ENCODE measurements at regions not wholly inside any gene's neighbourhood (a gene's known extent, or its start where the extent isn't known, plus 50 kb on each side); places are given as distances from the start of the nearest gene placed in this dataset.

DNA sequence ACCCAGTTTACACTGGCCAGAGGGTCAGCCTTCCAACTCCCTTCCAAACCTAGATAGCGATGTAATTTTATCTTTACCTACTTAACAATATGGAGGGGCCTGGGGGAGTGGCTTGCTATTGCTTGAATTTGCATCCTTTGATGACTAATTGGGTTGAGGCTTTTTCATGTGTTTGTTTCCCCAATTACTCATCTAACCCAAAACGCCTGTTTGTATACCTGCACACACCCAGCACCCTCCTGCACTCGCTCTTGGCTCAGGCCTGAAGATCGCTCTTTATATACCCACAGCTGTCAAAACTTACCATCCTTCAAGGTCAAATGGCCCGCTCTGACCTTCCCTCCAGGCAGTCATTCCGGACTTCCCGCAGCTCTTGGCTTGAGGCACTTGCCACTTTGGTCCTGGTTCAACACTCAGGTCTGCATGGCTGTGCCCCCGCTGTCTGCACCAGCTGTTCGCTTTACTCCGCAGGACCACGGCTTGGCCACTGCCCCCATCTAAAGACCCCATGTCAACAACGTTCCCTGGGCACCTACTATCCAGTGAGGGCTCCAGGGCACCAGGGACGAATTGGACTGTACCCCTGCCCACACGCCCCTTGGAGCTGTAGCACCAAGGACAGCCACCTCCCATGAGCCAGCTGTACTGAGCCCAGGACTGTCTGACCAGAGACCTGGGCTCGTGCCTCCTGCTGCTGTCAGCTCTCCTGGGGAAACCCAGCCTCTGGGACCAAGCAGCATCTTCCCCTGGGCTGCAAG is 76.1 kb upstream of the ADAMTS2 start:
- peaks cover 8% of the 10 kb centered on the region for H3K27me3 Mint-ChIP-seq
- no peaks in the 10 kb centered on the region for H3K4me1 Mint-ChIP-seq
- ATAC-seq (ENCODE audit: low read depth) (no peak), DNase-seq (no peak)
- intact Hi-C loops (cut with micrococcal nuclease) = no loop called here
- CTCF ChIA-PET = no interaction called here
- H3K36me3 Mint-ChIP-seq (ENCODE audit: low read depth) = no peaks in the 10 kb centered on the region
- POLR2A ChIA-PET = no interaction called here
- no peak overlapping the region for H3K27ac Mint-ChIP-seq
- no peaks in the 10 kb centered on the region for H3K9me3 Mint-ChIP-seq
- no peak overlapping the region for H3K4me3 Mint-ChIP-seq
- no peak for TF ChIP-seq CTCF (IDR thresholded peaks at IDR 0.05)

- H3K9me3 Mint-ChIP-seq = no peaks in the 10 kb centered on the region
- H3K4me3 Mint-ChIP-seq = no peak overlapping the region
- H3K27me3 Mint-ChIP-seq = peaks cover 14% of the 10 kb centered on the region
- ATAC-seq (ENCODE audit: low read depth) (no peak), DNase-seq (no peak)
- intact Hi-C loops (cut with micrococcal nuclease) = no loop called here
- CTCF ChIA-PET = no interaction called here
- POLR2A ChIA-PET = no interaction called here
- no peaks in the 10 kb centered on the region for H3K36me3 Mint-ChIP-seq (ENCODE audit: low read depth)
- H3K27ac Mint-ChIP-seq = no peak overlapping the region
- no peak for TF ChIP-seq CTCF (IDR thresholded peaks at IDR 0.05)
- H3K4me1 Mint-ChIP-seq = no peaks in the 10 kb centered on the region
These were observed 75.2 kb upstream of the ADAMTS2 start for GRCh38 chr5:179420476-179420875.

DNA sequence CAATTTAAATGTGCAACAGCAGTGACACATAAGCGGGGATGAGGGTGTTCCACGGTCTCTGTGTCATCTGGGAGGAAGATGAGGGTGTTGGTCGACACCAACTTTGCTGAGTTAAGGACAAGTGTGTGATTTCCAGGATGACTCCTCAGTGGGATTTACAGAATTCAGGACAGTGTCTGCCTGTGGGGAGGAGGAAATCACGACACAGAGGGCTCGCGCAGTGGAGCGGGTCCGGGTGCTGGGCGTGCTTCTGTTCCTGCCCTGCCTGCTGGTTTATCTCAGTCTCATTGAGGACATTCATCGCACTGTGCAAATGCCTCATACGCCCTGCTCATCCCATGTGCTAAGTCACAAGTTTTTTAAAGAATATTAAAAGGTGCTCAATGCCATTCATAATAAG is 73.7 kb upstream of the ADAMTS2 start:
- Mint-ChIP-seq H3K27me3 (peaks cover 14% of the 10 kb centered on the region), H3K9me3 (no peaks in the 10 kb centered on the region), H3K27ac (no peak overlapping the region), H3K36me3 (ENCODE audit: low read depth) (no peaks in the 10 kb centered on the region), H3K4me1 (no peaks in the 10 kb centered on the region), H3K4me3 (no peak overlapping the region)
- ChIA-PET CTCF (no interaction called here), POLR2A (no interaction called here)
- intact Hi-C loops (cut with micrococcal nuclease) = no loop called here
- ATAC-seq (ENCODE audit: low read depth) (no peak), DNase-seq (no peak)
- no peak for TF ChIP-seq CTCF (IDR thresholded peaks at IDR 0.05)

DNA sequence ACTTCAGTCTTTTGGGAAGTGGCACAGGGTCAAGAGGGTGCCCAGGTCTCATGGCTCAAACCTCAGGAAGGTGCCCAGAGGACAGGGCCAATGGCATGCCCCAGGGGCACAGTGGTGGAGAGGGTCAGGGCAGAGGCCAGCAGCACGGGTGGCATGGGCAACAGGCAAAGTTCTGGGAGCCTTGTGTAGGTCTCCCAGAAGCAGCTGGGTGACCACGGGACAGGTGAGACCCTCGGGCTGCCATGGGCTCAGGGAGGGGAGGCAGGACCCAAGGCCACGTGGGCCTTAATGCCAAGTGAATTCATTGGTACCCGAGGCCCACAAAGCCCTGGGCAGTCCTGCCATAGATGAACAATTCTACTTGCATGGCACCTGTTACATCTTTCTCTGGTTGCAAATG is 72.4 kb upstream of the ADAMTS2 start:
- ChIA-PET POLR2A (no interaction called here), CTCF (no interaction called here)
- Mint-ChIP-seq H3K36me3 (ENCODE audit: low read depth) (no peaks in the 10 kb centered on the region), H3K4me1 (no peaks in the 10 kb centered on the region), H3K27ac (no peak overlapping the region), H3K9me3 (no peaks in the 10 kb centered on the region), H3K4me3 (no peak overlapping the region), H3K27me3 (peaks cover 14% of the 10 kb centered on the region)
- ATAC-seq (ENCODE audit: low read depth) (no peak), DNase-seq (no peak)
- TF ChIP-seq CTCF (IDR thresholded peaks at IDR 0.05) = no peak
- intact Hi-C loops (cut with micrococcal nuclease) = no loop called here

DNA sequence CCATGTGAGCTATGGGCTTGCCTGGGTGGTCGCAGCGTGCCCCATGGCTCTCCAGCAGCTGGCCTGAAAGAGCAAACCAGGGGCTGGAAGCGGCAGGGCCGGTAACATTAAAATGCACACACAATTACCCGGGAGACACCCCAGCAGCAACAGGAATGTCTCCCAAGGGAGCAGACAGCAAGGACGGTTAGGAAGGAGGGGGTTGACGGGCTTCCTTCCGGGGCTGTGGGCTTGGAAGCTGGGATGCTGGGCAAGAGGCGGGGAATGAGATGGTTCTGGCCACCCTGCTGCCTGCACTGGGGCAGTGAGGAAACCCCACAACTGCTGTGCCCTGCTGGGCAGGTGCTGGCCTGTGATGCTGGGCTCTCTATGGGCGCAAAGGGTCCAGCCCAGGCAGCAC is 71.8 kb upstream of the ADAMTS2 start:
- H3K4me3 Mint-ChIP-seq = no peak overlapping the region
- intact Hi-C loops (cut with micrococcal nuclease) = no loop called here
- no peak for TF ChIP-seq CTCF (IDR thresholded peaks at IDR 0.05)
- no peak overlapping the region for H3K27ac Mint-ChIP-seq
- CTCF ChIA-PET = no interaction called here
- POLR2A ChIA-PET = no interaction called here
- DNase-seq (no peak), ATAC-seq (ENCODE audit: low read depth) (no peak)
- no peaks in the 10 kb centered on the region for H3K4me1 Mint-ChIP-seq
- peaks cover 14% of the 10 kb centered on the region for H3K27me3 Mint-ChIP-seq
- H3K9me3 Mint-ChIP-seq = no peaks in the 10 kb centered on the region
- H3K36me3 Mint-ChIP-seq (ENCODE audit: low read depth) = no peaks in the 10 kb centered on the region

All from activated B cell treated with CpG ODN at 0.5 μM for 24 hours (primary cell).